ENCODE measurements at regions not wholly inside any gene's neighbourhood (a gene's known extent, or its start where the extent isn't known, plus 50 kb on each side); places are given as distances from the start of the nearest gene placed in this dataset.
A peak's percentile ranks its signal among the peaks of the same experiment; 100 is the strongest.
"Not testable (repeated sequence)": the region's sequence is repeated elsewhere in the genome, so short reads cannot be mapped to it uniquely, and the experiment has no call there.

DNA sequence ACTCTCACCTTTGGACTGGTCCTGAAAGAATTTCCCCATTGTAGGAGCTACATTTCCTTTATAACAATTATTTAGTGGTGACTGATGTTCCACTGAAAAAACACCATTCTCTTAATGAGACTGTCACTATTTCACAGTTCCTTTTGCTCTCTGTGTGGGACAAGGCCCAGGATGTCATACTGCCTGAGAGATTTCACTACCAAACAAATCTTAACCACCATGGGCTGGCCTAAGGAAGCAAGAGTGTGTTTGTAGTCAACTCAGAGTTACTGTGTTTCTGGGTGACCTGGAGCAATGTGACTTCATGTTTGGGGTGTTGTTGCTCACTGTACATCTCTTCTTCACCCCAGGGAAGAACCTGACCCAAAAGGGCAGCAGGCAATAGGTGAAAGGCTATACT lies 50.1 kb upstream of the ZNF608 start:
- DNase-seq (ENCODE audit: low spot score), result no peak

DNA sequence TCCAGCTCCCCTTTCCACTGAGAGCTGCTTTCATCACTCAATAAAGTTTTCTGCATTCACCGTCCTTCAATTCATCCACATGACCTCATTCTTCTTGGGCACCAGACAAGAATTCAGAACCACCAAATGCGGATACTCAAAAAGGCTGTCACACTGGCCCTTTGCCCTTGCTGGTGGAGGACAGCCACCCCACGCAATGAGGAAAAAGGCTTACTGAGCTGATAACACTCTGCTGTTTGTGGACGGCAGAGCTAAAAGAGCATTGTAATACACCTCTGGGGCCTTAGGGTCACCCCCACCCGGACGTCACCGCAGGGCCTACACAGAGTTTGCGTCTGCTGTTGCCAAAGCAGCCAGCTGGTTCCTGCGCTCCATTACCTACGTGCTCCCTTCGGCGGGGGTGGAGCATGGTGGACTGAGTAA lies 51.2 kb upstream of the ZNF608 start:
- DNase-seq (ENCODE audit: low spot score), result no peak

DNA sequence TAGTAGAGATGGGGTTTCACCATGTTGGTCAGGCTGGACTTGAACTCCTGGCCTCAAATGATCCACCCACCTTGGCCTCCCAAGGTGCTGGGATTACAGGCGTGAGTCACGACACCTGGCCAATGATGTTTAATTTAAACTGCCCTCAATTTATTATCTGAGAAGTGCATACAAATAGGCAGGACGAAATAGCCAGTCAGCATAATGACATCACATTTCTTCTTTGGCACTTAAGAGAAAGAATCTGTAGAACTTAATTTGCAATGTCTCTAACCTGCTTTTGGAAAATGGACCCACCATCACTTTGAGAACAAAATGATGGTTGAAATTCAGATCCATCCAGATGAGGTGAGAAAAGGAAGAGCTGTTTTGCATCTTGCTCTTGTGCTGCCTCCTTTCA lies 52.5 kb upstream of the ZNF608 start:
- DNase-seq (ENCODE audit: low spot score), result no peak

DNA sequence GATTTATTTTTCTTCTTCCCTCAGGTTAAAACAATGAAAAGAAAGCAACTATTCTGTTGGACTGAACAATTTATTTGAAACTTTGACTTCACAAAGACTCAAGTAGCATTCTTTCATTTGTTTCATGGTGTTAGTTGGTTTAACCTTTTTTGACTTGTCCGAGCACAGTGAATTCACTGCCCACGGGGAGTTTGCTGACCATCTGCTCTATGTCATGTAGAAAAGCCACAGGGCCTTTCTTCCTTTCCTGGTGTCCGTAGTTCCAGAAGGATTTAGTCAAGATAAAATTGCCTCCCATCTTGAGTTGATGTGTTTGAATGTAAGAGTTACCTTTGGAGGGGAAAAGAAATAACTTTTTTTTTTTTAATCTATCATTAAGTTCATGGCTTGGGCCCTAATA lies 55.1 kb upstream of the ZNF608 start:
- DNase-seq (ENCODE audit: low spot score), result no peak

DNA sequence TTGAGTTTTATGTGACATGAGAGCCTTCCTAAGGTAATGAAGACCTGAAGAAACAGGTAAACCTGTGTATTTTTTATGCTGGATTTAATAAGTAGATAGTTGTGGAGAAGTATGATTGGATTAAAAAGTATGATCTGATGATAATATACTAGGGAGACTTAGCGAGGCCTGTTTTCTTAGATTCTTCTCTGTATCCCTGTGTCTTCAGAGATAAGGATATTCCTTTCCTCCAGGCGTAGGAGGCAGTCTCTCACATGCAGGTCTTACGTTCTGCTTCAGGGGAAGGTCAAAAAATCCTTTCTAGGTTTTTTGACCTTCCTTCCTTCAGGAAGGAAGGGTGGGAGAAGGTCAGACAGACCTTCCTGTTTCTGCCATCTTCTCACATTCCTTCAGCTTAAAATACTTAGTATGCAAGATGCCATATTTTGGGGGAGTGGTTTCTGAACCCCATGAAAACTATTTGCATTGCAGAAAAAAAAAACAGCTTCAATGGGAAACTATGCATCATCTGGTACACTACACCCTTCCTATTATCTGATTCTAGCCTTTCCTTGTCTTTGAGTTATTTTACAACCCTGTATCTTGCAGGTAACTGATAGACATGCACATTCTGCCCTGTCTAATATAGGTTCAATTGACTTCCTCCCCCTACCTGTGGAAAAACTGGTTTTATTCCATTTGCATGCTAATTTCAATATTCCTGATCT lies 57.3 kb upstream of the ZNF608 start:
- DNase-seq (ENCODE audit: low spot score), result no peak

DNA sequence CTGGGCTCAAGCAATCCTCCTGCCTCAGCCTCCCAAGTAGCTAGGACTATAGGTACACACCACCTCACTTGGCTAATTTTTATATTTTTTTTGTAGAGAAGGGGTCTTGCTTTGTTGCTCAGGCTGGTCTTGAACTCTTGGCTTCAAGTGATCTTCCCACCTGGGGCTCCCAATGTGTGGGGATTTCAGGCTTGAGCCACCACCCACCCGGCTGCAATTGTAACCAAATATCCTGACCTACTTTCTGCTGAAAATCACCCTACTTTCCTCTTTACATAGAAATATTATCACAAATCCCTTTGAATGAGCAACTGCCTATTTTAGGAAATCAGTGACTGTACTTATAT lies 59.6 kb upstream of the ZNF608 start:
- DNase-seq (ENCODE audit: low spot score), result no peak

DNA sequence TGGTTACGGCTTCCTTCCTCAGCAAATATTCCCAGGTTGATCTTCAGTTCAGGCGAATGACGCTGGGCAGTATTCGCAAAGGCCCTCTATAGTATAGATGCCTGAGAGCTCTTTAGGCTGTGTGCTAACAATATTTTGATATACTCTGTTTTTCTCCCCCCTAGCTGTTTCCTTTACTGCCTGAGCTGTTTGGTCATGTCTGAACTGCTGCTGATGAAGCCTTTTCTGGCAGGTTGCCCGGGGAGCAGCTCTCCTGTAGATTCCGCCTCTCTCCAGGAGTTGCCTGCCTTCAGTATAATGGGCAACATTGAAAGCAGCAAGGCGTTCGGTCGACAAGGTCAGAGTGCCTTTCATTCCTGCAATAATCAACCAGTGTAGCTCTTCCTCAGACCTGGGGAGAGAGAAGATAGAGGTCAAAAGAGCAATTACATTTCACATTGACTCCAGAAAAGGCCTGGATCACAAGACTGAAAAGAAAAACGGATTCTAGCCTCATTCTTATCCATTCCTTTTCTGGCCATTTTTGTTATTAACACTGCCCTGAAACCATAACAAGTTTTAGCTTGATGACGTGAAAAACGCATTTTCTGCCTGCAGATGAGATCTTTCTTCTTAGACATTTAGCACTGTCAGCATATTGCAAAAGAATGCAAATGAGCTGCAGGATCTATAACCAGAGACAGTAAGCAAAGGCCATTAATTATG lies 60.1 kb upstream of the ZNF608 start:
- DNase-seq (ENCODE audit: low spot score), result peak; percentile 96

DNA sequence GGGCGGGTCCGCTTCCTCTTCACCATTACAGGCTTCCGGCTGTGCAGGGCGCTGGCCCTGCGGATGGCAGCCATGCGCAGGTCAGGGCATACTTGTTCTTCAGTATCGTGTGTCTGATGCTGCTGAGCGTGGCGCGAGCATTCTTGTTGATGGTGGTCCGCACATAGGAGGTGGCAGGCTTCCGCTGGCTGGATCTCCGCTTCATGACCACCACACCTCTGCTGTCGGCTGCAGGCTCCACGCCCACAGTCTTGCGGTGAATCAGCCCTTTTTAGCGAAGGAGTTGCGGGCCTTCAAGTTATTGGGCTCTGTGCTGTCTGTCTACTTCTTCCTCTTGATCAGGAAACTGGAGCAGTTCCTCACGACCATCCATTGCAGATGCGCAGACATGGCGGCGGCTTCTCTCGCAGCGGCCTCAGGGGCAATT lies 62.4 kb upstream of the ZNF608 start:
- DNase-seq (ENCODE audit: low spot score), result no peak

DNA sequence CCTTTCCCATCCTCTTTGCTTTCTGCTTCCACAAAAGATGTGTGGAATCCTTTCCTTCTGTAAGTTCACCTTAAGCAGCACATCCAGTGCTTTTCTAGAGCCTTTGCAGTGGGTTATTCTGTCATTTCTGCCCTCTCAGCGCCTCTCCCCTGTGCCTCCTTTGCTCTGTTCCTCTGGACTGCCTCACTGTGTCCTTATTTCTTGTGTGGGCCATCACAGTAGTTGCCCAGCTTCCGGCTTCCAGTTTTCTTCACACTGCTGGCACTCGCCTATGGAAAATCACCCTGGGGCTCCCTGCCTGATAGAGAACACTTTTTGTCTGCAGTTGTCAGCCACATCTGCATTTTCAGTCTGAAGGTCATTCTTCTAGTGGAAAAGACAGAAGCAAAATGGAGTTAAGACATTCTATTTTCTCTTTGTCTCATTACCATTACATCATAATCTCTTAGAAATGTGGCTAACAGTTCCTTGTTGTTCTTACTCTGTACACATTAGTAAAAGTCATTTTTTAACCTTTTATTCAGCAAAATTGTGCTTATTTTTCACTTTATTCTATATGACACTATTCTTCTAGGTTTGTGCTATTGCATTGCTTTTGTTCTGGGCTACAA lies 64.1 kb upstream of the ZNF608 start:
- no peak for DNase-seq (ENCODE audit: low spot score)

DNA sequence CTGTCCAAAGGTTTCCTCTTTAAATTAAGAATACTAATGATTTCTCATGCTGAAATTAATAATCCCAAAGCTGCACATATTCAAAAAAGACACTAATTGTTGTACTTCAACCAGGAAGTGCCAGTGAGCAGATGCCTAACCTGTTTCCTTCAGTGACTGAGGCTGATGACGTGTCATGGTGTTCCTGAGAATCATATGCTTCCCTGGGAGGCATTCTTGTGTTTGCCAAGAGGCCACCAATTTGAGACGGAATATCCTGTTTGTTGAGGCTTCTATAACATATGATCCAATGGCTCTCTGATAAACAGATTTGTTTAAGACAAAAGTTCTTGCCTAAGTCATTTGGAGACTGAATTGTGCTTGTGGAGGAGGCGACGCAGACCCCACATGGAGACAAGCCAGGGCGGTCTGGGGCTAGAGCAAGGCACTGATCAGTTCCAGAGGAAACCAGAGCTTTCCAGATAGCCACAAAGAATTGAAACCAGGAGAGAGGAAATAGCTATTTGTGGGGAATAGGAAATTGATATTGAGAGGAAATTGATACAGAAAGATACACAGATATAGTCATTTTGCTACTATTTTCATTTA lies 66.4 kb upstream of the ZNF608 start:
- DNase-seq (ENCODE audit: low spot score), result no peak

DNA sequence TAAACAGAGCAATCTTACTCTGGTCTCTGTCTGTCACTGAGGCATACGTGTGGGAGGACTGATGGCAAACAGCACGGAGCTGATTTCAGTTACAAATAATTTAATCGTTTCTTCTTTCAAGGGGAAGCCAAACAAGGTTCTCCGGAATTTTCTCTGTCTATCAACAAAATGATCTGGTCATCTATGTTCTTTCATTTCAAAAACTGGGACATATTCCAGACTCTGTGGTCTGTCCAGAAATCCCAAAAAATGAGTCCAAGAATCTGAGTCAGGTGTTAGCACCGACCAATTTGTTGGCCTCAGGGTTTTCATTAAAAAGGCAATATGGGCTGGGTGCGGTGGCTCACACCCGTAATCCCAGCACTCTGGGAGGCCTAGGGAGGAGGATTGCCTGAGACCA lies 69.9 kb upstream of the ZNF608 start:
- peak; percentile 8 for DNase-seq (ENCODE audit: low spot score)

DNA sequence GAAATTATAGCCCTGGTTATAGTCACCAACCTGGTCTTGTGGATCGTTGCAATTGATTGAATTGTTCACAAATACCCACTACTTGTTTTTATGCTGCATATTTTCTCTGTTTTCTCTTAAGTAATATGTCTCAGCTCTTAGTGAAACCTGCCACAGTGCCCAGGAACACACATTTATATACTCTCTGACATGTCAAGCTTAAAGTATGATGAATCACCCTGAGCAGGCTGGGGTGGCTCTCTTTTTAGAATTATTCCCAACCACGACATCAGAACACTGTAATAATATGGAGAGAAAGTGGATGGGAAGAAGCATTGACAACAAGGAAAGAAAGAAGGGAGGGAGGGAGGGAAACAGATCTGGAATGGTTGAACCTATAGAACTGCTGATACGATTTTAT lies 72.8 kb upstream of the ZNF608 start:
- no peak for DNase-seq (ENCODE audit: low spot score)

DNA sequence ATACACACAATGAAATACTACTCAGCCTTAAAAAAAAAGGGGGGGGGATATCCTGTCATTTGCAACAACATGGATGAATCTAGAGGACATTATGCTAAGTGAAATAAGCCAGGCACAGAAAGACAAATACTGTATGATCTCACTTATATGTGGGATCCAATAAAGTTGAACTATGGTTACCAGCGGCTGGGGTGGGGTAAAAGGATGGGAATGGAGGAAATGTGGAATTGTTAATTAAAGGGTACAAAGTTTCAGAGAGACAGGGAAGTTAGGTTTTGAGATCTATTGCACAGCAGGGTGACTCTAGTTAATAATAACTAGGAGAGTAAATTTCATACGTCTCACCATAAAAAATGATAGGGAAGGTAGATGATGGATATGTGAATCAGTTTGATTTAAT lies 76.2 kb upstream of the ZNF608 start:
- DNase-seq (ENCODE audit: low spot score), result no peak

DNA sequence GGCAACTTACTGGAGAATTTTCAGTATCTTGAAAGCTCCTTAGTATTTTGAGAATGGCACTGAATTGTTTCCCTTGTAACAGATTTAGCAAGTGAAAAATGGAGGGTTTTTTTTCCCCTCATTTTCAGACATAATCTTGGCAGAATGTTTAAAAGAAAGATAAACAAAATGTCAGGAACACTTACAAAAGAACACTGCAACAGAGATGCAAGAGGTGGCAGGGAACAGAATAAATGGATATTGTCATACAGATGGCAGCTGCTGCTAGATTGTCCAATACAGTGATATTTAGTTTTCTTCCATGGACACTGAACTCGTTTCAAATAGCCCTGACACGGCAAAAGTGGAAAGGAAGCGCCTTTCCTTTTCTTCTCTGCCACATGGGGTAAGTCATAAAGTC lies 76.9 kb upstream of the ZNF608 start:
- no peak for DNase-seq (ENCODE audit: low spot score)

DNA sequence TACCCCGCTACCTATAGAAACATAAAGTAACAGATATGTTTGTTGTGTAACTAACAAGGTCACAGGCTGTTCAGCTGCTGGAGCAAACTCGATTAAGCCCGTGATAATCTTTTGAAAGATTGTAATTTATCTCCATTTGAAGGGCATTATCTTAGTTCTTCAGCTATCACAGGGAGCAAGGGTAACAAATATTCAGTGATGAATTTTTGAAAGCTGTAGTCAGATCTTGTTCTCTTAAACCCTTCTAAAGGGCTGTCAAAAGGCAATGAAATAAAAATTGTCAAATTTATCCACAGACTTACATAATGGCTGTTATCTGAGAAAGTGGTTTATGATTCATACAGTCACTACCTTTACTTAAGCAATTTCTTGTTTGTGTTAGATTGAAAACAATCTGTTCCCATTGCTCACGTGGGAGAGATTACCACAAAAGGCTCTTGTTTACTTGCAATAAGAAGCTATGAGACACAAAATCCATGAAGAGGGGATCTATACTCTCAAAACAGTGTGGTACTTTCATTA lies 78.3 kb upstream of the ZNF608 start:
- DNase-seq (ENCODE audit: low spot score), result peak; percentile 18

DNA sequence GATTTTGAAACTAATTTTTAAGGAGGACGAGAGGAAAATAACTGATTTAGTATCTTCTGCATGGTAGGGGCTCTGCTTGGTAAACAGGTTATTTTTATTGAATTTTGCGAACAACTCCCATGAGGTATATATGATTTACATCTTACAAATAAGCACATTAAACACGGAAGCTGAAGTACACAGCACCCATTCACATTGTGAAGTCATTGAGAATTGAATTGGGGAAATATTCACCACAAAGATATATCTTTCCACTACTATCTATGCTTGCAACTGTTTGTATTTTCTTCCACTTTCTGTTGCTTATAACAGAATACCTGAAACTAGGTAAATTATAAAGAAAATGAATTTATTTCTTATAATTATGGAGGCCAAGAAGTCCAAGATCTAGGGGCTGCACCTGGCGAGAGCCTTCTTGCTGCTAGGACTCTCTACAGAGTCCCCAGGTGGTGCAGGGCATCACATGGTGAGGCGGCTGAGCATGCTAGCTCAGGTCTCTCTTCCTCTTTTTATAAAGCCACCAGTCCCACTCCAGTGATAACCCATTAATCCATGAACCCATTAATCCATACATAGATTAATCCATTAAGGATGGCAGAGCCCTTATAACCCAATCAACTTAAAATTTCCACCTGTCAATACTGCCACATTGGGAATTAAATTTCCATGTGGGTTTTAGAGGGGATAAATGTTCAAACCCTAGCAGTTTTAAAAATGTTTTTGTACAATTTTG lies 79.0 kb upstream of the ZNF608 start:
- no peak for DNase-seq (ENCODE audit: low spot score)

DNA sequence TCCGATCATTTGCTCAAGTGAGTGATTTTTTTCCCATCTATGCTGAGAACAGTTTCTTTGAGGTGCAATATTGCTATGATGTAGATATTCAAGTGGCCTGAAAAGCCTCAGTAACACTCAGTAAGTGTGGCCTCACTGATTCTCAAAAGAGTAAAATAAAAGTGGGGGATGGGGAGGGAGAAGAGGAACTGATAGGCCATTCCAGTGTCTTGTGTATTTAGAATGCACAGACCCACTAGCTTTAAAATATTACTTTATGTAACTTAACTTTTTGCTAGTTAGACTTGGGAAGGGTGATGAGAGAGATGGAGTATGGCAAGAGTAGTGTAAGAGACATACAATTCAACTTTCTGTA lies 79.5 kb upstream of the ZNF608 start:
- DNase-seq (ENCODE audit: low spot score), result no peak

DNA sequence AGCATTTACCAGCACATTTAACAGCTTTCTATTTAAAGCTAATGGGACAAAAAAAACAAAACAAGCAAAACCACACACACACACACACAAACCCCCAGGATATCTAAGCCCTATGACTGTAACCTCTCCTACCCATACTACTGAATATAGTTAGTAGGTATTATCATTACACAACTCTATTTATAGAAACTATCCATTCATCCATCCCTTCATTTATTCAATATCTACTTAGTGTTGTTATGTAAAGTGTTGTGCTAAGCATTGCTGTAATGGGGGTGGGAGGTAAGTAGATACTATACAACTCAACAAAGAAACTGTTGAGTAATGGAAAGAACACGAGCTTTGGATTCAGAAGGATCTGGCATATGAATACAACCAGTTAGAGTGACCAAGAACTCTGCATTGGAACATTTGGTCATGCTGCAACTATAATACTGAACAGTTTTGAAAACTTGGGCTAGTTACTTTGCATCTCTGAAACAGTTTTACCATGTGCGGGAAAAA lies 82.3 kb upstream of the ZNF608 start:
- no peak for DNase-seq (ENCODE audit: low spot score)

DNA sequence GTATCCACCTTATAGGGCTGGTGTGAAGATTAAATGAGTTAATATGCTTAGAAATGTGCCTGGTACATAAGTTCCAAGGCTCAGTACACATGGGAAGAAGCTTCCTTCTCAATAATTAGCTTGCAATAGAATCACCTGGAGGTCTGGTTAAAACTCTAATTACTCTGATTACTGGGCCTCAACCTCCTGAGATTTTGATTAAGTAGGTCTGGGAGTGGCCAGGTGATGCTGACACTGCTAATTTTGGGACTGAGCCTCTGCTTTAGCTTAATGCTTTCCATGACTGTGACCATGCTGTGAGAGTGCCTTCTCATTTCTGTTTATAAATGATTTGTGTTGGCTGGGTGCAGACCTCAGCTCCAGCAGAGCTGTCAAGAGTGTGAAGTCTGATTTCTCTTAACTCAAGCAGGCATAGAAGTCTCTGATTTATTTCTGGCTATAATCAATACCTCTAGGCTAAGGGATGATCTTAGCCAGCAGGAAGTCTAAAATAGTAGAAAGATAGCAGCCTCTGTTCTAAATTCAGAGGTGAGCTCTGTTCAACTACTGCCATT lies 85.3 kb upstream of the ZNF608 start:
- no peak for DNase-seq (ENCODE audit: low spot score)

DNA sequence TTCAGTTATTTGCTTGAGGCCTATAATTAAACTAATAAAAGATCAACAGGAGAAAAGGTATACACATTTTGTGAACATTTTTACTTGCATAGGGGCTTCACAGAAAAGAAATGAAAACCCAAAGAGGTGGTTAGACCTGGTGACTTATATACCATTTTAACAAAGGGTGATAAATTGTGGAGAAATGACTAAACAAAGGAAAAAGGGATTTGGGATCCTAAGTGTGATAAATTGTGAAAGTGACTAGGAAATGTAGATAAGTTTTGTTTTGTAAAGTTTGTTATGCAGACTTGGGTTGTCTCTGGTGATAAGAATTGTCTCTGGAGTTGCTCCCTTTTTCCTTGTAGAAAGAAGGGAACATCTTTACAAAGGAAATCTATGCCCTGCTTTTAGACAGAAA lies 86.1 kb upstream of the ZNF608 start:
- no peak for DNase-seq (ENCODE audit: low spot score)

DNA sequence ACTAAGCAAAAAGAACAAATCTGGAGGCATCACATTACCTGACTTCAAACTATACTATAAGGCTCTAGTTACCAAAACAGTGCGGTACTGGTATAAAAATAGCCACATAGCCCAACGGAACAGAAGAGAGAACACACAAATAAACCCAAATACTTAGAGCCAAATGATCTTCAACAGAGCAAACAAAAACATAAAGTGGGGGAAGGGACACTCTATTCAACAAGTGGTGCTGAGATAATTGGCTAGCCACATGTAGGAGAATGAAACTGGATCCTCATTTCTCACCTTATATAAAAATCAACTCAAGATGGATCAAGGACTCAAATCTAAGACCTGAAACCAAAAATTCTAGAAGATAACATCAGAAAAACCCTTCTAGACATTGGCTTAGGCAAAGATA lies 89.9 kb upstream of the ZNF608 start:
- DNase-seq (ENCODE audit: low spot score), result not testable (repeated sequence)

Measured in umbilical cord (tissue), 1 donor.